CD4-positive, CD25-positive, alpha-beta regulatory T cell (primary cell): ENCODE measurements at regions not wholly inside any gene's neighbourhood (a gene's known extent, or its start where the extent isn't known, plus 50 kb on each side); places are given as distances from the start of the nearest gene placed in this dataset.

Experiments
- ATAC-seq, 2 donors: fragments of 150-1000 bp; cut with Tn5 transposase; one replicate each; pipeline ENCODE4 v1.10.0; 2021; ENCODE audit warnings: low read depth in 2 of 2, moderate number of reproducible peaks in 2 of 2, moderate library complexity in 1 of 2
- DNase-seq, 3 donors: peaks; one replicate each; pipeline versions ENCODE4 v3.0.0 to v3.0.0-alpha.2; 2012 to 2022; ENCODE audit warnings: mixed read lengths in 1 of 3
- H3K27ac ChIP-seq: one replicate; pipeline ENCODE4 v1.7.0; 2013; ENCODE audit warnings: mild to moderate bottlenecking, low read length; ENCODE audit not compliant: insufficient read depth, poor library complexity, severe bottlenecking
- H3K27me3 ChIP-seq: one replicate; pipeline ENCODE4 v1.7.0; 2013; ENCODE audit warnings: low read length; ENCODE audit not compliant: control insufficient read depth, insufficient read depth
- H3K36me3 ChIP-seq: one replicate; pipeline ENCODE4 v1.7.0; 2013; ENCODE audit warnings: mild to moderate bottlenecking, low read length, moderate library complexity; ENCODE audit not compliant: control insufficient read depth, insufficient read depth
- H3K4me1 ChIP-seq: 2 replicates; pipeline ENCODE4 v1.7.0; 2013; ENCODE audit warnings: mild to moderate bottlenecking, low read length; ENCODE audit not compliant: insufficient read depth, control insufficient read depth, poor library complexity, severe bottlenecking
- H3K4me3 ChIP-seq: one replicate; pipeline ENCODE4 v1.7.0; 2013; ENCODE audit warnings: low read depth, mild to moderate bottlenecking, low read length, moderate library complexity
- H3K9me3 ChIP-seq, 2 experiments: 1 replicate in 1 of 2; 2 replicates in 1 of 2; pipeline ENCODE4 v1.7.0; 2013; ENCODE audit warnings: low read length in 2 of 2, mild to moderate bottlenecking in 1 of 2, moderate library complexity in 1 of 2; ENCODE audit not compliant: control insufficient read depth in 2 of 2
- H3K27ac Mint-ChIP-seq, 3 donors: one replicate each; pipeline ENCODE4 v1.8.0; 2020 to 2022; ENCODE audit warnings: mild to moderate bottlenecking in 3 of 3, mixed read lengths in 3 of 3, moderate library complexity in 2 of 3
- H3K27me3 Mint-ChIP-seq: one replicate; pipeline ENCODE4 v1.8.0; 2022; ENCODE audit warnings: mild to moderate bottlenecking, mixed read lengths
- H3K36me3 Mint-ChIP-seq: one replicate; pipeline ENCODE4 v1.8.0; 2020; ENCODE audit warnings: mixed read lengths
- H3K4me1 Mint-ChIP-seq, 4 donors: one replicate each; pipeline ENCODE4 v1.8.0; 2020 to 2022; ENCODE audit warnings: mixed read lengths in 4 of 4, mild to moderate bottlenecking in 1 of 4
- H3K4me3 Mint-ChIP-seq, 4 donors: one replicate each; pipeline ENCODE4 v1.8.0; 2020 to 2022; ENCODE audit warnings: mild to moderate bottlenecking in 4 of 4, mixed read lengths in 4 of 4, moderate library complexity in 3 of 4
- H3K9me3 Mint-ChIP-seq, 7 donors: one replicate each; pipeline ENCODE4 v1.8.0; 2020 to 2022; ENCODE audit warnings: mixed read lengths in 7 of 7, mild to moderate bottlenecking in 3 of 7, moderate library complexity in 2 of 7

DNA sequence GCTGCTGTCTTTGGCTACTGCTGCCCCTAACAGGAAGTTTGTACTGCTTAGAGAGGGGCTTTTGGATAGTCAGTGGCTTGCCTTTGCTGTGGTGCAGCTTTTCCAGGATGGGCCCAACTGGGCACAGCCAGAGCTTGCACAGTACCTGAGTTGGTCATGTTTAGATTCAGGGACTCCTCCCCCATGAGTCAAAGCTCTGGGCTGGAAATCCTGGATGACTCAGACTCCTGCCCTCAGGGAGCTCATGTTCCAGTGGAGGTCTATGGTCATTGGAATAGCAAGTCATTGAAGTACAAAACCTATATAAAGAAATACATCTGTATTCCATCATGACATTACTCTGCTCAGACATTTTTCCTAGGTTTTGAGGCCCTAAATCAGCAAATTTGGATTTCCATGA lies 66.7 kb upstream of the PJA1 start:
- Histone ChIP-seq H3K36me3 (no peaks in the 10 kb centered on the region), H3K27ac (no peak overlapping the region), H3K4me1 (no peaks in the 10 kb centered on the region), H3K4me3 (no peak overlapping the region), H3K27me3 (no peaks in the 10 kb centered on the region), H3K9me3 (no peaks in the 10 kb centered on the region)
- no peak for DNase-seq
- Mint-ChIP-seq H3K4me3 (no peak overlapping the region), H3K9me3 (no peaks in the 10 kb centered on the region), H3K36me3 (no peaks in the 10 kb centered on the region), H3K4me1 (no peaks in the 10 kb centered on the region), H3K27me3 (no peaks in the 10 kb centered on the region), H3K27ac (no peak overlapping the region)
- ATAC-seq, result no peak

DNA sequence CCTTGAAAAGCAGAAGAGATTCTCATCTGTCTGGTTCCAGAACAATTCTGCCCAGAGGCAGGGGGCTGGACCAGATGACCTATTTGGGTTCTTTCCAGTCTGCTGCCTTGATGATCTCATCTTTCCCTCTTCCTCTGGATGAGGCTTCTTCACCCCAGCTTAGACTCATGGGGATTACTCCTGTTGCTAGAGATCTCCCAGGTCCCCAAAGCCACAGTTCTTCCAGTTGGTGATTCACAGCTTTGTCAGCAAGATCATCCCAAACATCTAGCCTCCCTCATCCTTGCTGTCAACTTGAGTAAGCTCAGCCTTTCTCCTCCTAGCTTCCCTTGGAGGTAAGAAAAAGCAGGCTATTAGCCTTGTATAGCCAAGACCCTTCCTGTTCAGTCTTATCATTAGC lies 64.2 kb upstream of the PJA1 start:
- ATAC-seq (no peak), DNase-seq (no peak)
- Mint-ChIP-seq H3K9me3 (no peaks in the 10 kb centered on the region), H3K4me3 (no peak overlapping the region), H3K4me1 (no peaks in the 10 kb centered on the region), H3K27me3 (no peaks in the 10 kb centered on the region), H3K36me3 (no peaks in the 10 kb centered on the region), H3K27ac (no peak overlapping the region)
- Histone ChIP-seq H3K27ac (no peak overlapping the region), H3K4me1 (no peaks in the 10 kb centered on the region), H3K27me3 (no peaks in the 10 kb centered on the region), H3K9me3 (no peaks in the 10 kb centered on the region), H3K4me3 (no peak overlapping the region), H3K36me3 (no peaks in the 10 kb centered on the region)

DNA sequence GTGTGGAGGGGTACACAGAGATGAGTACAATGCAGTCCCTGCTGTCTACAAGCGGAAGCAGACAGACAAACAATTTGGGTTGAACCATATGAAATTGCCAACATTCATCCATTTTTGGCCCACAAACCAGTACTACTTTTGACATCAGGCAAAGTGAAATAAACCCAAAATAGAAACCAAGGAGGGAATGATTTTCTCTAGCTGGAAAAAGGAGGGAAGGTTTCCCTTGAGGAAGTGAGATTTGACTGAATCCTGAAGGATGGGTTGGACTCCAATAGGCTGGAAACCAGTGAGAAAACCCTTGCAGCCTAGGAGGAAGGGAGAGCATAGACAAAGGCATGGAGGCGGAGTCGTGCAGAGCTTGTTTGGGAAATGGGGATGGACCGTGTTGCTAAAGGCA lies 63.5 kb upstream of the PJA1 start:
- Mint-ChIP-seq H3K36me3 (no peaks in the 10 kb centered on the region), H3K9me3 (no peaks in the 10 kb centered on the region), H3K27ac (no peak overlapping the region), H3K4me1 (no peaks in the 10 kb centered on the region), H3K4me3 (no peak overlapping the region), H3K27me3 (no peaks in the 10 kb centered on the region)
- Histone ChIP-seq H3K36me3 (no peaks in the 10 kb centered on the region), H3K9me3 (no peaks in the 10 kb centered on the region), H3K4me3 (no peak overlapping the region), H3K27me3 (no peaks in the 10 kb centered on the region), H3K27ac (no peak overlapping the region), H3K4me1 (no peaks in the 10 kb centered on the region)
- no peak for ATAC-seq
- DNase-seq, result no peak

DNA sequence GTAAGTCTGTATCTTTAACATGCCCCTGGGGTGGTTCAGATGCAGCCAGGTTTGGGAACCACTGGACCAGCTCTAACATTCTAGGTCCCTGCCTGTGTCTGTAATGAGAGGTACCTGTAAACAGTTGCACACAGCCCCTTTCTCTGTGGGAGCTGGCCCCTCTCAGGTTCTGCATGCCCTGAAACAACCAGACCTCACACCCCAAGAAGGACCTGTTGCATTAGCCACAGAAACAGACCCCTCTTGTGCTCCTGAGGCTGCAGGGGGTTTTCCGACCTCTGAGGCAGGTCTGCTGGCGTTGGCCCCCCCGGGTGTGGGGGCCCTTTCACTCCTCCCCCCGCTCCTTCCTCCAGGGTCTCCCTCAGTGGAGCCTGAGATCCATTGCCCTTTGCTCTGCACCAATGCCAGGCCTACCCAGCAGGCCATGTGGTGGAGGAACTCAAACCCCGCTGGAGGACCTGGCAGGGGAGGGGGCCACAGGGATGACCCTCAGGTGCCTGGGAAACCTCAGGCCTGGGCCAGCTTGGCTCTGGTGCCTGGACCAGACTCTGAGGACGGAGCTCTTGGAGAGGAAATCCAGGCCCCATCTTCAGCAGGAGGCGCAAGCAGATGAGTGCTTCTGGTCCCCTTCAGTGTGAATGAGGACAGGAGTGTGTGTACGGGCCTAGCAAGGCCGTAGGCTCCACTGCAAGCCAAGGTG lies 61.4 kb upstream of the PJA1 start:
- H3K27ac ChIP-seq, result no peak overlapping the region
- no peak overlapping the region for H3K4me3 Mint-ChIP-seq
- no peaks in the 10 kb centered on the region for H3K27me3 Mint-ChIP-seq
- DNase-seq (no peak), ATAC-seq (no peak)
- no peaks in the 10 kb centered on the region for H3K36me3 Mint-ChIP-seq
- H3K4me1 Mint-ChIP-seq, result no peaks in the 10 kb centered on the region
- H3K9me3 ChIP-seq, result no peaks in the 10 kb centered on the region
- H3K4me3 ChIP-seq, result no peak overlapping the region
- H3K4me1 ChIP-seq, result no peaks in the 10 kb centered on the region
- no peaks in the 10 kb centered on the region for H3K36me3 ChIP-seq
- H3K9me3 Mint-ChIP-seq, result no peaks in the 10 kb centered on the region
- H3K27ac Mint-ChIP-seq, result no peak overlapping the region
- H3K27me3 ChIP-seq, result no peaks in the 10 kb centered on the region

DNA sequence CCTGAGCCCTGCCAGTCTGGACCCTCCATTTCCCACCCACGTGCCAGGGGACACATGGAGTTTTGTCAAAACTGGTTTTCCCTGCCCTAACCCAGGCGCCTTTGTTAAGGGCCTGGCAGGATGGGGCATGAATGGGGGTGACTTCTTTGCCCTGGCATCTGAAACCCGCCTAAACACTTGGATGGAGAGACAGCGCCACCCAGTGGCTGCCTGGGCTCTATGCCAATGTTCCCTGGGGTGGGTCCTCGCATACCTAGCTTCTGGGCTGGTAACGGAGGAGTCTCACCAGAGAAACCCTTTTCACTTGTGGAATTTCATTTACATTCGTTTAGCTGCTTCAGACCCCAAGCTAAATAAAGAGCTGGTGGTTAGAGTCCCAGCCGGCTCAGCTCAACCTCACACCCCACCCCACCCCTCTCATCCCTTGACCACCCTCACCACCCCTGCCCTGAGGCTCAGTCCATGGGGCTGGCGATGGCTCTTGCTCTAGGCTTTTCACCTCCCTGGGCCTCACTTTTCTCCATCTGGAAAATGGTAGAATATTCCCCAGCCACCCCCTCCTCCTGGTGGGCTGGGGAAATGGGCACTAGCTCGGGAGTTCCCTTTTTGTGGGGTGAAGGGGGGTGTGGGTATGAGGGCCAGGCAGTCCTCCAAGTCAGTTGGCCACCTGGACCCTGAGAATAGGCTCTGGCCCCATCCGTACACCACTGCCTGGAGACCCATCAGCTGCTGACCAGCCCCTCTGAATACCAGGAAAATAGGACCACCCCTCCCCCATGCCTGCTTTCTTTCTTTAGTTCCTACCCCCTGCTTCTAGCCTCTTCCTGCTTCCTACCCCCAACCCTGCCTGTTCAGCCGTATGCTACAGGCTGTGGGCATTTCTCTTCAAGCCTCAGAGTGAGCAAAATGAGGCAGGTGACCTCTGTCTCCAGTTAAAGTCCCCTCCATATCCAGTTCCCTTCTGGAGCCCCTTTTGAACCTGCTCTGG lies 57.1 kb upstream of the PJA1 start:
- H3K4me1 Mint-ChIP-seq, result no peaks in the 10 kb centered on the region
- H3K9me3 Mint-ChIP-seq, result no peaks in the 10 kb centered on the region
- Histone ChIP-seq H3K4me3 (no peak overlapping the region), H3K4me1 (no peaks in the 10 kb centered on the region), H3K9me3 (no peaks in the 10 kb centered on the region), H3K36me3 (no peaks in the 10 kb centered on the region), H3K27me3 (no peaks in the 10 kb centered on the region), H3K27ac (no peak overlapping the region)
- H3K27ac Mint-ChIP-seq, result no peak overlapping the region
- no peaks in the 10 kb centered on the region for H3K27me3 Mint-ChIP-seq
- H3K36me3 Mint-ChIP-seq, result no peaks in the 10 kb centered on the region
- DNase-seq, result peak; percentile 46 to 68 (median 66)
- ATAC-seq, result peak; percentile 52 to 64
- H3K4me3 Mint-ChIP-seq, result no peak overlapping the region

DNA sequence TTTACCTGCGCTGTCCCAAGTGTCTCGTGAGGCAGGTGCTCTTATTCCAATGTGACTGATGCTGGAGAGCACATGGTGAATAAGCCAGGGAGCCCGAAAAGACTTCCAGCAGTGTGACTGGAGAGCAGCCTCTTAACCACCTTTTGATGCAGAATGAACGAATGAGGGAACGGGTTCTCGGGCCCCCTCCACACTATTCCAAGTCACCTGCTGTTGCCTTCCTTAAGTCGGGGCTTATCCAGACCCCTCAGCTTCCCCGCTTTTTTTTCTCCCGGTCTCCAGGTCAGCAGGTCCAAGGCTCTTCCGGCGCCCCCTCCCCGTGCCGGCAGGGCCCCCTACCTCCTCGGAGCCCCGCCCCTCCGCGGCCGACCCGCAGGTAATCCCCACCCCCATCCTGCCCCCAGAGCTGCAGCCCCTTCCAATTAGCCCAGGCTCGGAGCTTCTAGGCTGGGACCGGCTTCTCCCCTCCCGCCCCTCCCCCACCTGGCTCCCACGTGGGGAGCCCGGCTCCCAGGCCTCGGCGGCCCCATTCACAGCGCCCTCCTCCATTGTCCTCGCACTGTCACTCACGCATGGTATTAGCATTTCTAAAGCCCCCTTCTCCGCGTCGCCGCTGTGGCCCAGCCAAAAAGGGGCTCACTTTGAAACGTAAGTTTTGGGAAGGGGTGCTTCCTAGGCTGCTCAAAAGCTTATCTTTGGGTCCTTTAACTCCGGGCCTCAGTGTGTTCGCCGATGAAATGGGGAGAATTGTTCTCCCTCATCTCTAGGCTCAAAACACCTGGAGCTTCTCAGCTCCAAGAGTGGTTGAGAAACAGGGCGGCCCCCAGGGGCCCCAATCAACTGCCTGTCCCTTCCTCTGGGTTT lies 56.2 kb upstream of the PJA1 start:
- no peaks in the 10 kb centered on the region for H3K9me3 Mint-ChIP-seq
- Histone ChIP-seq H3K27ac (no peak overlapping the region), H3K9me3 (no peaks in the 10 kb centered on the region), H3K36me3 (no peaks in the 10 kb centered on the region), H3K4me3 (no peak overlapping the region), H3K4me1 (no peaks in the 10 kb centered on the region), H3K27me3 (no peaks in the 10 kb centered on the region)
- H3K36me3 Mint-ChIP-seq, result no peaks in the 10 kb centered on the region
- H3K4me1 Mint-ChIP-seq, result no peaks in the 10 kb centered on the region
- no peak overlapping the region for H3K4me3 Mint-ChIP-seq
- H3K27ac Mint-ChIP-seq, result no peak overlapping the region
- H3K27me3 Mint-ChIP-seq, result no peaks in the 10 kb centered on the region
- ATAC-seq (no peak), DNase-seq (no peak)

DNA sequence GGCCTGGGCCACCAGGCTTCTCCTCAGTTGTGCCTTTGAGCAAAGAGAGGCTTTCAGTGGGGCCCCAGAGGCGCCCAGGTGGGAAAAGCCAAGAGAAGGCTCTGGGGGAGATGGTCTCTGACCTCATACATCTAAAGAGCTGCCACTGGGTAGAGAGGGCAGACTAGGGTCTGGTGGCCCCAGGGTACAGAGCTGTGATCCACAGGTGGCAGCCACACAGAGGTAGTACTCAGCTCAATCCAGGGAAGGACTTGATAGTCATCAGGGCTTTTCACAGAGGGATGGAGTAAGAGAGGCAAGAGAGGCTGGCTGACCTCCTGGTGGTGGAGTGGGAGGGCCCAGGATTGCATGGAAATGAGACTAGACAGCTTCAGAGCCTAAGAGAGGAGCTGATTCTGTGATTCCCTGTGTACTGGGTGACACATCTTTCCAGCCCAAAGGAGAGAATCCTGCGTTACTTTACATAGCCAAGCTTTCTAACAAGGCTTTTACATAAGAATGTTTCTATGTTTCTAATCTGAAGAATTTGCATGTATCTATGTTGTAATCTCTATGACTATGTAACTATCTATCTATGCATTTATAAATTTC lies 53.2 kb upstream of the PJA1 start:
- no peaks in the 10 kb centered on the region for H3K27me3 ChIP-seq
- H3K4me1 ChIP-seq, result no peaks in the 10 kb centered on the region
- no peaks in the 10 kb centered on the region for H3K36me3 Mint-ChIP-seq
- no peak overlapping the region for H3K4me3 Mint-ChIP-seq
- no peaks in the 10 kb centered on the region for H3K27me3 Mint-ChIP-seq
- no peaks in the 10 kb centered on the region for H3K36me3 ChIP-seq
- H3K9me3 ChIP-seq, result no peaks in the 10 kb centered on the region
- no peak overlapping the region for H3K27ac Mint-ChIP-seq
- H3K4me1 Mint-ChIP-seq, result no peaks in the 10 kb centered on the region
- ATAC-seq (no peak), DNase-seq (no peak)
- no peak overlapping the region for H3K4me3 ChIP-seq
- no peaks in the 10 kb centered on the region for H3K9me3 Mint-ChIP-seq
- H3K27ac ChIP-seq, result no peak overlapping the region
